ENCODE measurements at regions not wholly inside any gene's neighbourhood (a gene's known extent, or its start where the extent isn't known, plus 50 kb on each side); places are given as distances from the start of the nearest gene placed in this dataset.
"Not testable (repeated sequence)": the region's sequence is repeated elsewhere in the genome, so short reads cannot be mapped to it uniquely, and the experiment has no call there.

GRCh38 chr7:76859933-76860332, 172.2 kb downstream of the SPDYE17 start:
- H3K27me3 ChIP-seq (ENCODE audit: control insufficient read depth, insufficient read depth, low read length); CTCF ChIA-PET; H3K36me3 ChIP-seq (ENCODE audit: control insufficient read depth, insufficient read depth, low read length); DNase-seq (ENCODE audit: low read depth); POLR2A ChIA-PET; H3K4me3 ChIP-seq (ENCODE audit: low read depth, low read length): not testable (repeated sequence)

- H3K36me3 ChIP-seq (ENCODE audit: control insufficient read depth, insufficient read depth, low read length); H3K4me3 ChIP-seq (ENCODE audit: low read depth, low read length); CTCF ChIA-PET; H3K27me3 ChIP-seq (ENCODE audit: control insufficient read depth, insufficient read depth, low read length); DNase-seq (ENCODE audit: low read depth); POLR2A ChIA-PET: not testable (repeated sequence)
Measured at GRCh38 chr7:76854631-76855030, 177.5 kb downstream of the SPDYE17 start.

GRCh38 chr7:76852787-76853584, 179.2 kb downstream of the SPDYE17 start:
- CTCF ChIA-PET; POLR2A ChIA-PET; H3K36me3 ChIP-seq (ENCODE audit: control insufficient read depth, insufficient read depth, low read length); H3K4me3 ChIP-seq (ENCODE audit: low read depth, low read length); DNase-seq (ENCODE audit: low read depth); H3K27me3 ChIP-seq (ENCODE audit: control insufficient read depth, insufficient read depth, low read length): not testable (repeated sequence)

GRCh38 chr7:76852362-76852761, 179.8 kb downstream of the SPDYE17 start:
- H3K27me3 ChIP-seq (ENCODE audit: control insufficient read depth, insufficient read depth, low read length); POLR2A ChIA-PET; H3K4me3 ChIP-seq (ENCODE audit: low read depth, low read length); H3K36me3 ChIP-seq (ENCODE audit: control insufficient read depth, insufficient read depth, low read length); CTCF ChIA-PET; DNase-seq (ENCODE audit: low read depth): not testable (repeated sequence)

- CTCF ChIA-PET; H3K4me3 ChIP-seq (ENCODE audit: low read depth, low read length); POLR2A ChIA-PET; DNase-seq (ENCODE audit: low read depth); H3K27me3 ChIP-seq (ENCODE audit: control insufficient read depth, insufficient read depth, low read length); H3K36me3 ChIP-seq (ENCODE audit: control insufficient read depth, insufficient read depth, low read length): not testable (repeated sequence)
Measured at GRCh38 chr7:76851617-76852016, 180.5 kb downstream of the SPDYE17 start.

- DNase-seq (ENCODE audit: low read depth); H3K36me3 ChIP-seq (ENCODE audit: control insufficient read depth, insufficient read depth, low read length); H3K27me3 ChIP-seq (ENCODE audit: control insufficient read depth, insufficient read depth, low read length); POLR2A ChIA-PET; CTCF ChIA-PET; H3K4me3 ChIP-seq (ENCODE audit: low read depth, low read length): not testable (repeated sequence)
Measured at GRCh38 chr7:76849887-76850563, 182.1 kb downstream of the SPDYE17 start.

GRCh38 chr7:76839879-76840278, 192.3 kb downstream of the SPDYE17 start:
- DNase-seq (ENCODE audit: low read depth); H3K27me3 ChIP-seq (ENCODE audit: control insufficient read depth, insufficient read depth, low read length); CTCF ChIA-PET; POLR2A ChIA-PET; H3K4me3 ChIP-seq (ENCODE audit: low read depth, low read length); H3K36me3 ChIP-seq (ENCODE audit: control insufficient read depth, insufficient read depth, low read length): not testable (repeated sequence)

GRCh38 chr7:76839214-76839613, 192.9 kb downstream of the SPDYE17 start:
- H3K36me3 ChIP-seq (ENCODE audit: control insufficient read depth, insufficient read depth, low read length); POLR2A ChIA-PET; DNase-seq (ENCODE audit: low read depth): not testable (repeated sequence)

GRCh38 chr7:76838357-76838756, 193.8 kb downstream of the SPDYE17 start:
- POLR2A ChIA-PET; CTCF ChIA-PET; H3K4me3 ChIP-seq (ENCODE audit: low read depth, low read length); H3K36me3 ChIP-seq (ENCODE audit: control insufficient read depth, insufficient read depth, low read length); DNase-seq (ENCODE audit: low read depth); H3K27me3 ChIP-seq (ENCODE audit: control insufficient read depth, insufficient read depth, low read length): not testable (repeated sequence)

More at GRCh38 chr7:76839214-76839613, 192.9 kb downstream of the SPDYE17 start:
- H3K27me3 ChIP-seq (ENCODE audit: control insufficient read depth, insufficient read depth, low read length); H3K4me3 ChIP-seq (ENCODE audit: low read depth, low read length); CTCF ChIA-PET: not testable (repeated sequence)

GRCh38 chr7:76829233-76829632, 202.2 kb upstream of the POMZP3 start:
- CTCF ChIA-PET; POLR2A ChIA-PET; H3K4me3 ChIP-seq (ENCODE audit: low read depth, low read length); DNase-seq (ENCODE audit: low read depth); H3K27me3 ChIP-seq (ENCODE audit: control insufficient read depth, insufficient read depth, low read length); H3K36me3 ChIP-seq (ENCODE audit: control insufficient read depth, insufficient read depth, low read length): not testable (repeated sequence)

- POLR2A ChIA-PET; CTCF ChIA-PET; H3K27me3 ChIP-seq (ENCODE audit: control insufficient read depth, insufficient read depth, low read length); H3K4me3 ChIP-seq (ENCODE audit: low read depth, low read length); H3K36me3 ChIP-seq (ENCODE audit: control insufficient read depth, insufficient read depth, low read length); DNase-seq (ENCODE audit: low read depth): not testable (repeated sequence)
Measured at GRCh38 chr7:76826181-76826580, 199.1 kb upstream of the POMZP3 start.

- H3K27me3 ChIP-seq (ENCODE audit: control insufficient read depth, insufficient read depth, low read length); H3K36me3 ChIP-seq (ENCODE audit: control insufficient read depth, insufficient read depth, low read length); POLR2A ChIA-PET; CTCF ChIA-PET; H3K4me3 ChIP-seq (ENCODE audit: low read depth, low read length); DNase-seq (ENCODE audit: low read depth): not testable (repeated sequence)
Measured at GRCh38 chr7:76809856-76810255, 182.8 kb upstream of the POMZP3 start.

- H3K36me3 ChIP-seq (ENCODE audit: control insufficient read depth, insufficient read depth, low read length); H3K4me3 ChIP-seq (ENCODE audit: low read depth, low read length); DNase-seq (ENCODE audit: low read depth); POLR2A ChIA-PET; CTCF ChIA-PET; H3K27me3 ChIP-seq (ENCODE audit: control insufficient read depth, insufficient read depth, low read length): not testable (repeated sequence)
Measured at GRCh38 chr7:76807588-76808100, 180.6 kb upstream of the POMZP3 start.
